ENCODE measurements at regions not wholly inside any gene's neighbourhood (a gene's known extent, or its start where the extent isn't known, plus 50 kb on each side); places are given as distances from the start of the nearest gene placed in this dataset.

- Mint-ChIP-seq H3K36me3 (ENCODE audit: low read depth, unreplicated experiment) (no peaks in the 10 kb centered on the region), H3K4me3 (ENCODE audit: unreplicated experiment) (no peak overlapping the region), H3K9me3 (ENCODE audit: unreplicated experiment) (peaks cover 2% of the 10 kb centered on the region), H3K27ac (ENCODE audit: unreplicated experiment) (no peak overlapping the region), H3K27me3 (ENCODE audit: low read depth, unreplicated experiment) (peaks cover 3% of the 10 kb centered on the region), H3K4me1 (ENCODE audit: low read depth, unreplicated experiment) (peaks cover 5% of the 10 kb centered on the region)
- Histone ChIP-seq H3K4me3 (ENCODE audit: insufficient read depth, low read depth, low read length) (no peak overlapping the region), H3K4me1 (ENCODE audit: insufficient read depth, low read length) (no peaks in the 10 kb centered on the region), H3K4me2 (ENCODE audit: low read length) (no peak overlapping the region), H3K36me3 (ENCODE audit: insufficient read depth, low read length) (no peaks in the 10 kb centered on the region), H2AFZ (ENCODE audit: low read depth, low read length) (no peak overlapping the region), H4K20me1 (ENCODE audit: insufficient read depth, low read length) (no peaks in the 10 kb centered on the region), H3K79me2 (ENCODE audit: insufficient read depth, low read length) (no peaks in the 10 kb centered on the region), H3K27ac (ENCODE audit: low read depth, low read length) (no peak overlapping the region), H3K9me3 (ENCODE audit: insufficient read depth, low read depth, low read length) (no peaks in the 10 kb centered on the region), H3K27me3 (ENCODE audit: insufficient read depth, low read length) (no peaks in the 10 kb centered on the region), H3K9ac (ENCODE audit: low read length) (no peak overlapping the region)
- no peak for TF ChIP-seq EZH2 (IDR thresholded peaks at IDR 0.05; ENCODE audit: insufficient read depth, low read length)
- DNase-seq (ENCODE audit: low read depth) (no peak), FAIRE-seq (no peak)
These were observed 120.9 kb upstream of the KL start for GRCh38 chr13:32895296-32895695.

DNA sequence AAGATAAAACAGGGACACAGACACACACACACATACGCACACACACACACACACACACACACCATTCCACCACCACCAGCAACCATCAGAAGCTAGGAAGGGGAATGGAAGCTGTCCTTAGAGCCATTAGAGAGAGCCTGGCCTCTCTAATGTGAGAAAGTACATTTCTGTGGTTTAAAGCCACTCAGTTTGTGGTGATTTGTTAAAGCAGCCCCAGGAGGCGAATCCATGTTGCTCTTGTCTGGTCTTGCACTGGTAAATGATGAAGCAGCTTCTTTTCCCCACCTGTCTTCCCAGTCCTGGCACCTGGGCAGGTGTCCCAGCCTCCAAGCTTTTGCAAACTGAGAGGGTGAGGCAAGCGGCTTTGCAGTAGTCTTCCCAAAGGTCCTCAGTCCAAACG lies 118.9 kb upstream of the KL start:
- Mint-ChIP-seq H3K36me3 (ENCODE audit: low read depth, unreplicated experiment) (no peaks in the 10 kb centered on the region), H3K4me3 (ENCODE audit: unreplicated experiment) (no peak overlapping the region), H3K4me1 (ENCODE audit: low read depth, unreplicated experiment) (peaks cover 7% of the 10 kb centered on the region), H3K27me3 (ENCODE audit: low read depth, unreplicated experiment) (peaks cover 3% of the 10 kb centered on the region), H3K9me3 (ENCODE audit: unreplicated experiment) (peaks cover 2% of the 10 kb centered on the region), H3K27ac (ENCODE audit: unreplicated experiment) (peak overlapping the region; percentile 34)
- no peak for TF ChIP-seq CTCF (IDR thresholded peaks at IDR 0.05; ENCODE audit: insufficient read depth, low read depth, low read length)
- no peak for TF ChIP-seq EZH2 (IDR thresholded peaks at IDR 0.05; ENCODE audit: insufficient read depth, low read length)
- Histone ChIP-seq H3K4me1 (ENCODE audit: insufficient read depth, low read length) (peaks cover 3% of the 10 kb centered on the region), H3K27ac (ENCODE audit: low read depth, low read length) (no peak overlapping the region), H3K4me3 (ENCODE audit: insufficient read depth, low read depth, low read length) (no peak overlapping the region), H3K4me2 (ENCODE audit: low read length) (no peak overlapping the region), H3K9ac (ENCODE audit: low read length) (no peak overlapping the region), H3K79me2 (ENCODE audit: insufficient read depth, low read length) (no peaks in the 10 kb centered on the region), H3K27me3 (ENCODE audit: insufficient read depth, low read length) (no peaks in the 10 kb centered on the region), H4K20me1 (ENCODE audit: insufficient read depth, low read length) (no peaks in the 10 kb centered on the region), H2AFZ (ENCODE audit: low read depth, low read length) (no peak overlapping the region), H3K9me3 (ENCODE audit: insufficient read depth, low read depth, low read length) (no peaks in the 10 kb centered on the region), H3K36me3 (ENCODE audit: insufficient read depth, low read length) (no peaks in the 10 kb centered on the region)
- DNase-seq (ENCODE audit: low read depth): no peak
- no peak for FAIRE-seq

- Mint-ChIP-seq H3K9me3 (ENCODE audit: unreplicated experiment) (no peaks in the 10 kb centered on the region), H3K27ac (ENCODE audit: unreplicated experiment) (peak overlapping the region; percentile 5), H3K4me3 (ENCODE audit: unreplicated experiment) (no peak overlapping the region), H3K27me3 (ENCODE audit: low read depth, unreplicated experiment) (no peaks in the 10 kb centered on the region), H3K4me1 (ENCODE audit: low read depth, unreplicated experiment) (peaks cover 35% of the 10 kb centered on the region), H3K36me3 (ENCODE audit: low read depth, unreplicated experiment) (no peaks in the 10 kb centered on the region)
- H3K36me3 ChIP-seq (ENCODE audit: insufficient read depth, low read length): no peaks in the 10 kb centered on the region
- H3K4me1 ChIP-seq (ENCODE audit: insufficient read depth, low read length): peaks cover 36% of the 10 kb centered on the region
- H3K4me3 ChIP-seq (ENCODE audit: insufficient read depth, low read depth, low read length): no peak overlapping the region
- FAIRE-seq (no peak), DNase-seq (ENCODE audit: low read depth) (no peak)
- H3K9ac ChIP-seq (ENCODE audit: low read length): no peak overlapping the region
- TF ChIP-seq EZH2 (IDR thresholded peaks at IDR 0.05; ENCODE audit: insufficient read depth, low read length): no peak
- TF ChIP-seq CTCF (IDR thresholded peaks at IDR 0.05; ENCODE audit: insufficient read depth, low read depth, low read length): no peak
- no peaks in the 10 kb centered on the region for H4K20me1 ChIP-seq (ENCODE audit: insufficient read depth, low read length)
- no peak overlapping the region for H3K27ac ChIP-seq (ENCODE audit: low read depth, low read length)
- no peaks in the 10 kb centered on the region for H3K79me2 ChIP-seq (ENCODE audit: insufficient read depth, low read length)
- no peaks in the 10 kb centered on the region for H3K9me3 ChIP-seq (ENCODE audit: insufficient read depth, low read depth, low read length)
- H2AFZ ChIP-seq (ENCODE audit: low read depth, low read length): peak overlapping the region; percentile 29
- no peaks in the 10 kb centered on the region for H3K27me3 ChIP-seq (ENCODE audit: insufficient read depth, low read length)
- H3K4me2 ChIP-seq (ENCODE audit: low read length): peak overlapping the region; percentile 39
These were observed 114.0 kb upstream of the KL start for GRCh38 chr13:32902029-32902780.
